Activated CD8-positive, alpha-beta memory T cell treated with anti-CD3 and anti-CD28 coated beads for 48 hours (primary cell): ENCODE measurements at regions not wholly inside any gene's neighbourhood (a gene's known extent, or its start where the extent isn't known, plus 50 kb on each side); places are given as distances from the start of the nearest gene placed in this dataset.
"Not testable (repeated sequence)": the region's sequence is repeated elsewhere in the genome, so short reads cannot be mapped to it uniquely, and the experiment has no call there.

Source experiments
- DNase-seq, 3 experiments: peaks; one replicate each; pipeline ENCODE4 v3.0.0-alpha.2; 2020; ENCODE audit warnings: low read depth in 2 of 3, low spot score in 2 of 3

DNA sequence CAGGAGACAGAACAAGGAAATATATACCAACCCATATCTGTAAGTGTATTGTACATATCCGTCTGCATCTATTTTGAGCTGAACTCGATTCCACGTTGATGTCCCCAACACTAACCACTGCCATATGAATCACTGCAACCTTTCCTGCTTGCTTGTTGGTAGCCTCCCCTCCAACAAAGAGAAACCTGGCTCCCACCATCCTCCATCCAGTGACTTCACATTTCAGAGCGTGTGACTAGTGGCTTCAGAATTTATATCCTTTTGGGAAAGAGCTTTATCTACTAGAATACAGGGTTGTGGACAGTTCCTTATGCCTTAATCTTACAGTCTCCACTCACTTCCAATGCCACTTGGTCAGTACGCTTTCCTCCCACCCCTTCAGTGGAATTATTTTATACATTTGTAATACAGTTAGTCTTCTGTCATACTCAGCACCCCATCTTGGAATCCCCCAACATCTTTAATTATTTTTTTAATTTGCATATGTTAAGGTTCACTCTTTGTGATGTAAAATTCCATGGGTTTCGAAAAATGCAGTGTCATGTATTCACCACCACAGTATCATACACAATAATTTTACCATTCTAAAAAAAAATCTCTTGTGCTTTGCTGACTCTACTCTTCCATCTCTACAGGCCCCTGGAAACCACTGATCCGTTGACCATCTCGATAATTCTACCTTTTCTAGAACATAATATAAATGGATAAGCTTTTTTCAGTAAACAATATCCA is 264.7 kb downstream of the BCL2L11 start:
- DNase-seq, result not testable (repeated sequence)

DNA sequence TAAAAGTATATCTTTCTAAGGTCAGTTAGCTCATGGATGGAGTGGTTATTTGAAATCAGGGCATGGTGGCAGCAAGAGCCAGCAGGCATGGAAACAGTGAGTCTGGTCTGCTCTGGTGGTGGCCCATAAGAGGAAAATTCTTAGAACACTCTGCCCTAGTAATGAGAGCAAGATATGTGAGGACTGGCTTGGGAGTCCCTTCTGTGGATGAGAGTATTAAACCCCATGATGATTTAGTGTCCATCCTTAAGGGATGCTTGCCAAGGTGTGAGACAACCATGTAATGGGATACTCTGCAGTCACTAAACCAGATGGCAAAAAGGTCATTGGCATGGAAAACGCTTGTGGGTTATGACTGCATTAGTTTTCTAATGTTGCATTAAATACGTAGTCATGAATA is 269.9 kb downstream of the BCL2L11 start:
- DNase-seq, result not testable (repeated sequence)

DNA sequence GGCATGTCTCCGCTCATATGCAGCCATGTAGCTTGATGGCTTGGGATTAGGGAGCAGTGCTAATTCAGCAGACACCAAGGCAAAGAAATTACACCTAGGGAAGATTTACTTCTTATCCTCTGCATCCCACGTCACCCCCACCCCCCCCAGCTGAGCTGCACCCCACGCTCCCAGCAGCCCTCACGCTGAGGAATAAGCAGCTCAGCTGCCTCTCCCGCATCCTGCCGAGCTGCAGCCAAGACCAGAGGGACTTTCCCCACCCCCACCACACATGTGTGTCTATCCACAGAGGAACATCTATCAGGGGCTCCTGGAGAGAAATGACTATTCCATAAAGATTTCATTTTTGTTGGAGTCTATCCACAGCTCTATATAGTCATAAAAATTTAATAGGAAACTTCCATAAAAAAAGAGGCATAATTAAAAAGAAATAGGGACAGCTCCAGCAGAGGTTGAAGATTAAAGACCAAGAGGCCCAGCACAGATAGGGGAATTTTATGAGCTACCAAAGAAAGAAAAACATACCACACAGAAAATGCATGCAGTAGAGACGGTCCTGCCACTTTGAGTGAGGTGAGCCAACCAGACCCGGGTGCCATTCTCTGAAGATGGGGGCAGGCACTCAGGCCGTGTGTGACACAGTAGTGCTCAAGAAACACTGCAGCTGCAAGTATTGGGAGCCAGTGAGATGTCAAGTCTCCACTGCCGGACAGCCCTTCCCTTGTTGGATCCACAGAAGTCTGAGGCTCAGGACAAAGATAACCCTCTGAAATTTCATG is 274.8 kb downstream of the BCL2L11 start:
- peak in 2 of 3 experiments; percentile 30 to 34 for DNase-seq

DNA sequence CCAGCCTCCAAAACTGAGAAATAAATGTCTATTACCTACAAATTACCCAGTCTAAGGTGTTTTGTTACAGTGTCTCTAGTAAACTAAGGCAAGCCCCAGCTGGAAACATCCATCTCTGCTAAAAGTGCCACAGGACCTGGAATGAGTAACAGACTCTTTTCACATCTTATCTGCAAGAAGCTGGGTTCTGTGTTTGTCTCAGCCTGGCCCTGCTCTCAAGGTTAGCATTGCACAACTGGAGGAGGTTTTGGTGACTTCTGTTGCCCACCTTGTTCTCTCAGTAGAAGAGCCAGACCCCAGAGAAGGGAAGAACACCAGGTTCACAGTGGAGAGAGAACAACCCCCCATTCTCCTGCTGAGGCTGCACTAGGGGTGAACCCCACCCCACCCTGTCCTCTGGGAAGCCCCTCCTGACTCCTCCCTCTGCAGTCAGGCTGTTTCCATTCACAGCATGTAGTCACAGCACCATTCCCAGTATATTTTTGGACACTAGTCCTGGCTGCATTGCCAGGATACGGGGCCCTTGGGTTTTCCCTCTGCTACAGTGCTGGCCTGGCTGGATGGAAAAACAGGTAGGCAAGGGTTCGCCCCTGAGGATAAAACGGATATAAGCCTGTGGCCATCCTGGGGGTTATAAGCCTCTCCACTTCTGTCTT is 280.0 kb downstream of the BCL2L11 start:
- DNase-seq, result not testable (repeated sequence)

DNA sequence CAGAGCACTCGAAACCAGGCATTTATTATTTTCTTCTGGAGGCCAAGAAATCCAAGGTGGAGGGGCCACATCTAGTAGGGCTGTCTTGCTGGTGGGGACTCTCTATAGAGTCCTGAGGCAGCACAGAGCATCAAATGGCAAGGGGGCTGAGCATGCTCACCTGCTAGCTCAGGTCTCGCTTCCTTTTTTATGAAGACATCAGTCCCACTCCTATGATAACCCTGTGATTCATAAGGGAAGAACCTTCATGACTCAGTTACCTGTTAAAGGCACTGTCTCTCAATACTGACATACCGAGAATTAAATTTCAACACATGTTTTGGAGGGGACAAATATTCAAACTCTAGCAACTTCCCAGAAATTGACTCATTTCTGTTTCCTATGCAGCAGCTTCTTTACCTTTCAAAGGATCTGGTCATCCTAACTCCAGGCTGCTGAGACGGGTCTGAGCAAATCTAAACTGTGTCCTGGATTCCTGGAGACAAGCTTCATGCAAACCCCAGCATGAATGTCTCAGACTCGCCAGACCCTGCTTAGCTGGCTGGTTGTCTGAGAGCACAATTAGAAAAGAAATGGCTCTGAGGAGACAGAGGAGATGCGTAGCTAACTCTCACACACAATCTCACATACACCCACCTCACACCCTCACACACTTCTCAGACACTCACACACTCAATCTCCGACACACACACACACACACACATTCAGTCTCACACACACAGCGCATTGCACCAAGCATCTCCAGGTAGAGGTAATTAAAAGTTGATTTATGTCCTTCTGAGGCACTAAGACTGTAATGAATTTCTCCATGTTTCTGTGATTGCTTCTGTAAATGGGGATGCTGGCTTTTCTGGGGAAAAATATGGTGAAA is 280.8 kb downstream of the BCL2L11 start:
- DNase-seq, result not testable (repeated sequence)

DNA sequence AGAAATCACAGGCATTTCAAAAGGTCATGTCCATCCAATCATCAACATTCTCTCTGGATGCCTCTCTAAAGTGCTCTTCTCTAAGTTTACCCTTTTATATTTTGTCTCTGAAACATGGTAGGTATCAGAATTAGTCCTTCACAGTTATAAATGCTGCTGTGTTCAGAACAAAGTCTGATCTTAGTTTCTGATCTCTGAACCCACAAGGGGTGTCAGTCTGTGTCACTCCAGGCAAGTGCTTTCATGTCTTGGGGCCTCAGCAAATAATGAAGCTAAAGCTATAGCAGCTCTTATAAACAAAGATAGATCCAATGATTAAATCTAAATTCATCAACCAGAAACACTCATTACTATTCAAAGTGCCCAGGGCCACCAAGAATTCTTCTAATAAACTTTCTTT is 281.7 kb downstream of the BCL2L11 start:
- DNase-seq, result not testable (repeated sequence)

DNA sequence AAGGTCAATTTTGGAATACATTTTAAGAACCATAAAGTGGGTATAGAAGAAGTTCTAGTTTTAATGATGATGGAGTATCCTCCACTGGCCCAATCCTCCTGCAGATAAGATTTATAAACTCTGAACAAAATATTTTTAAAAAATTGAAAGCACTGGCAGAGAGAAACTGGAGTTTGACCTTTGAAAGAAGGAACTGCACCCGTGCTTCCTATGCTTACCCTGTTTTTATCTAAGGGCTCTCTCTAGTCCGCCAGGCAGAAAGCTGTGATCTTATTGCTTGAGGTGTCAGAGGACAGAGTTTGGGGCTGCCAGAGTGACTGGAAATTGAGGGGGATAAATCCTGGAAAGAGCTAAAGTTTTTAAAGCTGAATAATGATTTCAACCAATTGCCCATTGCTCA is 282.6 kb downstream of the BCL2L11 start:
- DNase-seq, result not testable (repeated sequence)

DNA sequence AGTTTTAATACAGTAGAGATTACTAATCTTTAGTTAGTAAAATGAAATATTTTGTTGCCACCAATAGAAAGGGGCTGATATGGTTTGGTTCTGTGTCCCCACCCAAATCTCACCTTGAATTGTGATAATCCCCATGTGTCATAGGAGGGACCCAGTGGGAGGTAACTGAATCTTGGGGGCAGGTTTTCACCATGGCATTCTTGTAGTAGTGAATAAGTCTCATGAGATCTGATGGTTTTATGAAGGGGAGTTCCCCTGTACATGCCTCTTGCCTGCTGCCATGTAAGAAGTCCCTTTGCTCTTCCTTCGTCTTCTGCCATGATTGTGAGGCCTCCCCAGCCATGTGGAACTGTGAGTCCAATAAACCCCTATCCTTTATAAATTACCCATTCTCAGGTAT is 285.9 kb downstream of the BCL2L11 start:
- DNase-seq, result not testable (repeated sequence)

DNA sequence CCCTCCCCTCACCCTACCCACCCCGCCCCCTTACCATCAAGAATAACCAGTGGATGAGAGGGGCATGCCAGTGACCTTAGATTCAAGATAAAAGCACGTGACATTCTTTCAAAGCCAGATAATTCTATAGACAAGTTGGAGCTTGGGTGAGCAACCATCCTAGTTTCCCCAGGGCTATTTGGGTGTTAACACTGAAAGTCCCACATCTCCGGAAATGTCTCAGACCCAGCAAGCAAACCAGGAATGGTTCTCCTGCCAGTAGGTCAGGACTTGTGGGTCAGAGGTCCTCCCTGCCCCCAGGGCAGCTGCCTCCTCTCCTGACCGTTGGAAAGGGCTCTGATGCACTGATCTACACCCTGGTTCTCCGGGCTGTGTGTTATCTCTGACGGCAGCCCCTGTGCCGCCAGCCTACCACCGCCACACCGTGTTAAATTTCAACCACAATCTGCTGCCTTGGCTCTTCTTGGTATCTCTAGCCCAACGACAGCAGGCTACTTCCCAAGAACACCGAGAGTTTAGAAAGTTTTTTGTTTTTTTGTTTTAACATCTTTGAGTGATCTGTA is 287.0 kb downstream of the BCL2L11 start:
- DNase-seq, result not testable (repeated sequence)

DNA sequence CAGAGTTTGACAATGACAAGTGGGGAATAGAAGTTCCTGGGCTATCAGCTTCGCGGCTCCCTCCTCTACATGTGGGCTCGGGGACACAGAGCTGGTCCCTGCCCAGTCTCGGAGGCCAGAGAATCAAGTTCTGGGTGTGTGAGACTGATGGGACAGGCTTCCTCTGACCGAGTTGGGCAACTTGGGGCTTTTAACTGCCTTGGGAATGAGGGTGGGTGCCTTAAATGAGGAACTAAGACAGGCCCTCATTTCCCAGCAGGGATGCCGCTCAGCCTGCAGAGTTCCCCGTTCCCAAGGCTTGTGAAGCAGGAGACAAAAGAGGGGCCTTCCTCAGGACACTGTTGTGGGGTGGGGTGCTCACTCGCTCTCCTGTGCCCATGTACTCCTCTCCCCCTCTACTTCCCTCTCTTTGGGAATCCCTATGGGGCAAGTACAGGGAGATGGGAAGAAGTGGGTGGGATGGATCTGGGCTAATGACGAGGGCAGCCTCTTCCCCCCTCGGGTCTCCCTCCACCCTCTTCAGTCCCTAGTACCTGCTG is 290.2 kb downstream of the BCL2L11 start:
- DNase-seq, result not testable (repeated sequence)

DNA sequence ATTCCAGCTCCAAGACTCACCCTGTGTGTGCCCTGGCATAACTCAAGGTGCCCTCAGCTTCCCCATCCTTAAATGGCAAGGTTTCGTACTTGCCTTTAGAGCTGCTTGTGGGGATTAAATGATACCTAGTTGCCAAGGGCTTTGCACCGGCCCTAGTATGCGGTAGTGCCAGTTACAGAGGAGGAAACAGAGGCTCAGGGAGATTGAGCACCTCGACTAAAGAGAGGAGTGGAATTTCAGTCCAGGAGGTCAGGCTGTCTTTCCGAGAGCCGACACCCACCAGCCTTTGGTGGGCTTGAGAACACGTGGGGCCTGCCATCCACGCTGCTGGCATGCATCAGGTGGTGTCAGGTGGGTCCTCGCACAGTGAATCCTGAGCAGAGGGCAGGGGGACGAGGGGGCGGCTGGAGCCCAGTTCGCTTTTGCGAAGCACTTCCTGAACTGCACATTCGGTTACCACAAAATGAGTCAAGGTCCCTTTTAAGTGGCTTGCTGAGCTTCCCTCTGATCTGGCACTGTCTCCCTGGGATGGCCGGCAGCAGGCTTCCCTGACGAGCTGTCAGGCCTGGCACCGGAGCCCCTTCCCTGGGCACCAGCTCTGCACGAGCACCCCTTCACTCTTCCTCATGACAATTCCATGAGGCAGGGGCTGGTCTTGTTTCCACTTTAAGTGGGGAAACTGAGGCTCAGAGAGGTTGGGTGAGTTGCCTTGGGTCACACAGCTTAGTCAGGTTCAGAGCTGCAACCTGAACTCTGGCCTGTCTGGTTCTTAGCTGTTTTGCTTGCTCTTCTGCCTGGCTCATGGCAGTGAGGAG is 291.4 kb downstream of the BCL2L11 start:
- DNase-seq, result not testable (repeated sequence)

DNA sequence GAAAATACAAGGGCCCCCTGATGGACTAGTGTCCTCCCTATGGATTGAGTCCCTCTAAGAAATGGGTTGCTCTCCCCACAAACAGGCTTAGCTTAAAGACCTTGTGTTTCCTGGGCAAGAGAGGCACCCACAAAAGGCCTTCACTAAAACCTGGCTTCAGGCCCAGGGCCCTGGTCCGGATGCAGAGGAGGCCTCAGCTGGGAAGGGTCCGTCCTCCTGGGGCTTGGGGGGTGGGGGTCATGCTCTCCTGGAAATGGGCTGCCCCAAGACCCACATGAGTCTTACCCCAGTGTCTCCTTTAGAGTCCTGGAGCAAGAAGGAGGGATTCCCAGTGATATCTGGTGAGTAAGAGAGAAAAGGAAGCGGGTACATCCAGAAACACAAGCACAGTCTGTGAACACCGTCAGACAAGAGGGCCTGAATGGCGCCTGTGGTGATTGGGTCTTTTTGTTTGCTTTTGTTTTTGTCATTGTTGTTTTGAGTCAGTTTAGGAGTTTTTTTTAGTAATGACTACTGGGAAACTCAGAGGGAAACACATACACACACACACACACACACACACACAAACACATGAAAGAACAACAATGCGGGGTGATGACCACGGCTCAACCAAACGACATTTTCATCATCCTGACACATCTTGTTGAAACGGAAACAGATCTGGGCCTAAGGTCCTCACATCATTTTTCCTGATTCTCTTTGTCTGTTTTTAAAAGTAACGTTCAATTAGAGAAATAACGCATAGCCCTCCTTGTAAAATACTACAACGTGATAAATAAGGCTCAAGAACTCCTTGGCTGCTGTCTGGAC is 292.3 kb downstream of the BCL2L11 start:
- not testable (repeated sequence) for DNase-seq

DNA sequence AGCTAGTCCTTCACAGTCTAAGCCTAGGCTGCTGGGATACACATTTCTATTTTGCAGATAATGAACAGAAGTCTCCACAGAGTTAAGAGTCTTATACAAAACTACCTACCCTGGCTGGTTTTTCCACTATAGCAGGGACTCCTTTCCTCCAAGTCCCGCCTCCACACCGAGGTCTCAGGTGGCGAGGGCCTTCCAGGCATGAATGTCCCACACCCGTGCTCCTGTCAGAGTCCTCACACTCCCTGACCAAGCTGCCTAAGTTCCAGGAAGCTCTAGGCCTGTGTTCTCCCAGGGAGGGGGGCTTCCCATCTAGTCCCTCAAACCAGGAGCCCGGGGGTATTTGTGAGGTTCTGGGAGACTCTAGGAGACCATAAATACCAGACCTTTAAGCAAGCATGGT is 293.2 kb downstream of the BCL2L11 start:
- not testable (repeated sequence) for DNase-seq

DNA sequence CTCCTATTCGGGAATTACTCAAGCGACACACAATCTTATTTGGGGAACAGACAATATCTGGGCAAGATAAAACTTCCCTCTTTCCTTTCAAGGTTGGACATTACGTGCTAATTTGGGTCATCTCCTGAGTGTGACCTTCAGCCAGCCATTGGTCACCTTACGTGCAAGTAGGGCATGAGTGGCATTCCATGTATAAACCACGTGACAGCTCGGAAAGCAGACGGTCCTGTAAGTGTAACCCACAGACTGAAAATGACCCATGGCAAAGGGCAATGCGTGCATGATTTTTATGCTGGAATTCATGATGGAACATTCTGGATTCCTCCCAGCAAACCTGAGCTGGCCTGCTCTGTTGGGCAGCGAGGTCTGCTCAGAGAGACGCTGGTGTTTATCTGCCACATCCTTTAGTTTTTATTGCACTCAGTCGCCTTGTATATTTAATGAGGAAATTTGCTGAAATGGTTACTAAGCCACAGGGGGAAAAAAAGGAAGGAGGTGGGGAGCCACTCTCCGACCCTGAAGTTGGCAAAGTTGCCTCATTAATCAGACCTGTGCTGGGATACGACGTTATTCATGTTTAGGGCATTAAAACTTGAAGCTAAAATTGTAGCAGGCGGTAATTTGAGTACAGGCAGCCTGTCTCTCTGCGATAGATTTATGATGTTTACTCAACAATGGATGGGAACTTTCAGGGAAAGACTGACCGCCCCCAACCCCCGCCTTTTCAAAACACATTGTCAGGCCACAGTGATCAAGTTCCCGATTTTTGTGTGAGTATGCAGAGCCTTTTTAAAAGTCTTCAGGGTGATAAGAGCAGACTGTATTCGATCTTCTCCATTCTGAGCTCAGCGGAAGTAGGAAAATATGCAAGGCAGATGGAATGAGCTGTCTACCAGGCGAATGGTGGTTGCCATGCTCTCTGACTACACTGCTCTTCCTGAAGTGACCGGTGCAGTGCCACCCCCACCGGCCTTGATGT is 295.3 kb downstream of the BCL2L11 start:
- not testable (repeated sequence) for DNase-seq

DNA sequence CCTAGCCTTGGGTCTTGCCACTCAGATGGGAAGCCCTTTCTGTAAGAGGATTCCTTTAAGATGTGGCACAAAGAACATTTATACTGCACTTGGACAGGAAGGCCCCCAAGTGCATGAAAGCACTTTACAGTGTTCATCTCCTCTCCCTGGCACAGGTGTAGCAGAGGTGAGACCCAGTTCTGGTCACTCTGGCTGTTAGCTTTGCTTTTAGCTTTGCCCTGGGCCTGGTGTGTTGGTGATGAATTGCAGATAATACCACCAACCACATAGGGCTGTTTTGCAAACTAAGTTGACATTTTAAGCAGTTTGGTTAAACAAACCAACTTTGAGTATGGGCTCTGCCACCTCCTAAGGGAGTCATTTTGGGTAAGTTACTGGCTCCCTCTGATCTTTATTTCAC is 296.3 kb downstream of the BCL2L11 start:
- not testable (repeated sequence) for DNase-seq

DNA sequence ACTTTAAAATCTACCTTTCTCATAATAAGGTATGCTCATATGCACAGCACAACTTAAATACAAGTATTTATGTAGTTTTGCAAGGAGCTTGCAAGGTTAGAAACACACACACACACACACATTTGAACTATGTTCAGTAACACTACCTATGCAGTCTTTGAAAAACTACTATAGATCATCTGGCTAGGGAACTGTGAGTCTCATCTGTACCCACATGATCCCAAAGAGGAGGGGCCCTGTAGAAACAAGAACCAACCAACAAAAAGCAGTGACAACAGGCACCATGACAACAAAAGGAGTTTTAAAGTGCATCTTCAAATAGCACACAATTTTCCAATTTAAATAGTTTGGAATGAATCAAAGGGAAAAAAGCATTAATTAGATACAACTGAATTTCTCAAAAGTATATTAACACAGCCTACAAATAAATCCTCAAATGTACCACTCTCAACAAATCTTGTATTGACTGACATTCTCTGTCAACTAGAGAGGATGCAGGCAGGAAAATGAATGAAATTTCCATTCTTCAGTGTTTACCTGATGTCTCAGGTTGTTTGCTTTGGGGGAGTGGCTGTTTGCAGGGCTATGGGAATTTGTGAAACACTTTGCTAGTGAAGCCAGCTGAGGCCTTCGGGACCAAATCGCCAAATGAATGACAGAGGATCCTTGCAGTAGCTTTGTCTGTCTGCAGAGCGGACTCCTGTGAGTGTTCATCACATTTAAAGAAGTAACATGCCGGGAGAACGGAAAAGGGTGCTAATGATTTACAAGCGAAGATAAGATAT is 297.6 kb downstream of the BCL2L11 start:
- not testable (repeated sequence) for DNase-seq

DNA sequence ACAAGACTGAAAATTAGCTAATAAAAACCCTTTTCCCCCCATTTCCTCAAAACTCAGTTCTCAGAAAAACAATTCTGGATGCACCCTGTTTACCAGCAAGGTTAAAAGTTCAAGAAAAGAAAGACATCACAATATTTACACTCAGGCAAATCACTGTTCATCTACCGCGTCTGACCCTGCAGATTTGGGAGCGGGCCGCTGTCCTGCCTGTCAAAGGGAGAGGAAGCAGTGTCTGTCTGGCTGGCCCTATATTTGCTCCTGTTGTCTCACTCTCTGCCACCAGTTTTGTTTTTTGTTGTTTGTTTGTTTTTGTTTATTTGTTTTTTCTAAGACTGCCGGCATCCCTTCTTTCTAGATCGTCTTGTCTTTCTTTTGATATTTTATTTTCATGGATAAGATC is 299.4 kb downstream of the BCL2L11 start:
- not testable (repeated sequence) for DNase-seq
